ENCODE measurements at regions not wholly inside any gene's neighbourhood (a gene's known extent, or its start where the extent isn't known, plus 50 kb on each side); places are given as distances from the start of the nearest gene placed in this dataset.

GRCh38 chr1:19010995-19011844 is 54.7 kb upstream of the IFFO2 start:
- TF ChIP-seq, protein P1, sequence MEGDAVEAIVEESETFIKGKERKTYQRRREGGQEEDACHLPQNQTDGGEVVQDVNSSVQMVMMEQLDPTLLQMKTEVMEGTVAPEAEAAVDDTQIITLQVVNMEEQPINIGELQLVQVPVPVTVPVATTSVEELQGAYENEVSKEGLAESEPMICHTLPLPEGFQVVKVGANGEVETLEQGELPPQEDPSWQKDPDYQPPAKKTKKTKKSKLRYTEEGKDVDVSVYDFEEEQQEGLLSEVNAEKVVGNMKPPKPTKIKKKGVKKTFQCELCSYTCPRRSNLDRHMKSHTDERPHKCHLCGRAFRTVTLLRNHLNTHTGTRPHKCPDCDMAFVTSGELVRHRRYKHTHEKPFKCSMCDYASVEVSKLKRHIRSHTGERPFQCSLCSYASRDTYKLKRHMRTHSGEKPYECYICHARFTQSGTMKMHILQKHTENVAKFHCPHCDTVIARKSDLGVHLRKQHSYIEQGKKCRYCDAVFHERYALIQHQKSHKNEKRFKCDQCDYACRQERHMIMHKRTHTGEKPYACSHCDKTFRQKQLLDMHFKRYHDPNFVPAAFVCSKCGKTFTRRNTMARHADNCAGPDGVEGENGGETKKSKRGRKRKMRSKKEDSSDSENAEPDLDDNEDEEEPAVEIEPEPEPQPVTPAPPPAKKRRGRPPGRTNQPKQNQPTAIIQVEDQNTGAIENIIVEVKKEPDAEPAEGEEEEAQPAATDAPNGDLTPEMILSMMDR (IDR thresholded peaks at IDR 0.05 in 8 of 11, conservative IDR thresholded peaks at IDR 0.05 in 3 of 11): no peak
- TF ChIP-seq POLR2A (IDR thresholded peaks at IDR 0.05): no peak

Measured in spleen (tissue), 7 donors.